ENCODE measurements at regions not wholly inside any gene's neighbourhood (a gene's known extent, or its start where the extent isn't known, plus 50 kb on each side); places are given as distances from the start of the nearest gene placed in this dataset.
"Not testable (repeated sequence)": the region's sequence is repeated elsewhere in the genome, so short reads cannot be mapped to it uniquely, and the experiment has no call there.

- DNase-seq: no peak
These were observed 97.5 kb upstream of the XYLT1 start for GRCh38 chr16:17568239-17568638.

GRCh38 chr16:17567455-17567854 is 96.7 kb upstream of the XYLT1 start:
- DNase-seq: no peak

GRCh38 chr16:17566656-17567450 is 96.1 kb upstream of the XYLT1 start:
- no peak for DNase-seq

- DNase-seq: no peak
These were observed 95.3 kb upstream of the XYLT1 start for GRCh38 chr16:17566075-17566474.

GRCh38 chr16:17565605-17566004 is 94.8 kb upstream of the XYLT1 start:
- DNase-seq: no peak

- DNase-seq: no peak
These were observed 94.1 kb upstream of the XYLT1 start for GRCh38 chr16:17564856-17565255.

GRCh38 chr16:17563323-17564091 is 92.7 kb upstream of the XYLT1 start:
- no peak for DNase-seq

- no peak for DNase-seq
These were observed 90.3 kb upstream of the XYLT1 start for GRCh38 chr16:17561056-17561455.

GRCh38 chr16:17560548-17560947 is 89.8 kb upstream of the XYLT1 start:
- DNase-seq: no peak

GRCh38 chr16:17559394-17559793 is 88.6 kb upstream of the XYLT1 start:
- DNase-seq: no peak

GRCh38 chr16:17557949-17558348 is 87.2 kb upstream of the XYLT1 start:
- no peak for DNase-seq

GRCh38 chr16:17557480-17557879 is 86.7 kb upstream of the XYLT1 start:
- DNase-seq: no peak

- no peak for DNase-seq
These were observed 85.7 kb upstream of the XYLT1 start for GRCh38 chr16:17556276-17557052.

GRCh38 chr16:17555176-17555575 is 84.4 kb upstream of the XYLT1 start:
- DNase-seq: no peak

GRCh38 chr16:17552351-17552750 is 81.6 kb upstream of the XYLT1 start:
- DNase-seq: no peak

GRCh38 chr16:17551682-17552081 is 80.9 kb upstream of the XYLT1 start:
- not testable (repeated sequence) for DNase-seq

- no peak for DNase-seq
These were observed 78.1 kb upstream of the XYLT1 start for GRCh38 chr16:17548825-17549224.

- no peak for DNase-seq
These were observed 74.0 kb upstream of the XYLT1 start for GRCh38 chr16:17544785-17545184.

GRCh38 chr16:17544304-17544703 is 73.5 kb upstream of the XYLT1 start:
- DNase-seq: no peak

GRCh38 chr16:17543073-17543472 is 72.3 kb upstream of the XYLT1 start:
- DNase-seq: no peak

- no peak for DNase-seq
These were observed 70.6 kb upstream of the XYLT1 start for GRCh38 chr16:17541324-17541723.

GRCh38 chr16:17538927-17539326 is 68.2 kb upstream of the XYLT1 start:
- no peak for DNase-seq

- no peak for DNase-seq
These were observed 61.7 kb upstream of the XYLT1 start for GRCh38 chr16:17532338-17532995.

All from activated CD4-positive, alpha-beta T cell treated with anti-CD3 and anti-CD28 coated beads, Interleukin-2, amount 50 U/mL, for 1 hour (primary cell).